Fibroblast of mammary gland (primary cell): ENCODE measurements at regions not wholly inside any gene's neighbourhood (a gene's known extent, or its start where the extent isn't known, plus 50 kb on each side); places are given as distances from the start of the nearest gene placed in this dataset.
A peak's percentile ranks its signal among the peaks of the same experiment; 100 is the strongest.

Experiments
- DNase-seq: peaks from one replicate; pipeline ENCODE4 v3.0.0-alpha.2; 2010; ENCODE audit warnings: low read depth
- H3K4me3 ChIP-seq: 2 replicates; pipeline ENCODE4 v1.5.1; 2011; ENCODE audit warnings: low read depth, mild to moderate bottlenecking, low read length, moderate library complexity; ENCODE audit not compliant: control insufficient read depth
- CTCF ChIP-seq: conservative IDR thresholded peaks from 2 replicates; pipeline ENCODE4 v1.5.1; 2011; ENCODE audit warnings: low read depth, low read length, inconsistent platforms; ENCODE audit not compliant: control insufficient read depth, insufficient read depth

- H3K4me3 ChIP-seq: no peak overlapping the region
- no peak for DNase-seq
- TF ChIP-seq CTCF: no peak
Observed at GRCh38 chr11:113623114-113623513, 83.0 kb downstream of the TMPRSS5 start.

GRCh38 chr11:113618360-113618759, 87.7 kb downstream of the TMPRSS5 start:
- H3K4me3 ChIP-seq: no peak overlapping the region
- no peak for TF ChIP-seq CTCF
- peak; percentile 25 for DNase-seq

- TF ChIP-seq CTCF: no peak
- H3K4me3 ChIP-seq: no peak overlapping the region
- DNase-seq: peak; percentile 3
Observed at GRCh38 chr11:113615773-113616172, 90.3 kb downstream of the TMPRSS5 start.

- no peak for DNase-seq
- no peak for TF ChIP-seq CTCF
- no peak overlapping the region for H3K4me3 ChIP-seq
Observed at GRCh38 chr11:113615098-113615497, 91.0 kb downstream of the TMPRSS5 start.

GRCh38 chr11:113614097-113614496, 92.0 kb downstream of the TMPRSS5 start:
- no peak overlapping the region for H3K4me3 ChIP-seq
- TF ChIP-seq CTCF: no peak
- DNase-seq: no peak

- TF ChIP-seq CTCF: no peak
- DNase-seq: no peak
- H3K4me3 ChIP-seq: no peak overlapping the region
Observed at GRCh38 chr11:113613619-113614018, 92.5 kb downstream of the TMPRSS5 start.

- no peak for DNase-seq
- H3K4me3 ChIP-seq: no peak overlapping the region
- no peak for TF ChIP-seq CTCF
Observed at GRCh38 chr11:113604186-113604585, 101.9 kb downstream of the TMPRSS5 start.
